22Rv1 (cell line): ENCODE measurements at regions not wholly inside any gene's neighbourhood (a gene's known extent, or its start where the extent isn't known, plus 50 kb on each side); places are given as distances from the start of the nearest gene placed in this dataset.

Experiments
- ZFX ChIP-seq: fragments of 450-650 bp; IDR thresholded peaks from 2 replicates; pipeline ENCODE4 v1.6.1; 2017; ENCODE audit warnings: antibody characterized with exemption, borderline replicate concordance
- TF ChIP-seq, protein P1 (sequence below): fragments of 450-650 bp; IDR thresholded peaks from 2 replicates; pipeline ENCODE4 v1.5.1; 2017; ENCODE audit warnings: mild to moderate bottlenecking

GRCh38 chr11:21798216-21798615, 394.7 kb upstream of the ANO5 start:
- TF ChIP-seq, protein P1, sequence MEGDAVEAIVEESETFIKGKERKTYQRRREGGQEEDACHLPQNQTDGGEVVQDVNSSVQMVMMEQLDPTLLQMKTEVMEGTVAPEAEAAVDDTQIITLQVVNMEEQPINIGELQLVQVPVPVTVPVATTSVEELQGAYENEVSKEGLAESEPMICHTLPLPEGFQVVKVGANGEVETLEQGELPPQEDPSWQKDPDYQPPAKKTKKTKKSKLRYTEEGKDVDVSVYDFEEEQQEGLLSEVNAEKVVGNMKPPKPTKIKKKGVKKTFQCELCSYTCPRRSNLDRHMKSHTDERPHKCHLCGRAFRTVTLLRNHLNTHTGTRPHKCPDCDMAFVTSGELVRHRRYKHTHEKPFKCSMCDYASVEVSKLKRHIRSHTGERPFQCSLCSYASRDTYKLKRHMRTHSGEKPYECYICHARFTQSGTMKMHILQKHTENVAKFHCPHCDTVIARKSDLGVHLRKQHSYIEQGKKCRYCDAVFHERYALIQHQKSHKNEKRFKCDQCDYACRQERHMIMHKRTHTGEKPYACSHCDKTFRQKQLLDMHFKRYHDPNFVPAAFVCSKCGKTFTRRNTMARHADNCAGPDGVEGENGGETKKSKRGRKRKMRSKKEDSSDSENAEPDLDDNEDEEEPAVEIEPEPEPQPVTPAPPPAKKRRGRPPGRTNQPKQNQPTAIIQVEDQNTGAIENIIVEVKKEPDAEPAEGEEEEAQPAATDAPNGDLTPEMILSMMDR = no peak
- TF ChIP-seq ZFX = no peak
